ENCODE measurements at regions not wholly inside any gene's neighbourhood (a gene's known extent, or its start where the extent isn't known, plus 50 kb on each side); places are given as distances from the start of the nearest gene placed in this dataset.

GRCh38 chr6:104019075-104019753 lies 840.5 kb downstream of the HACE1 start (continued):
- TF ChIP-seq CHD7 (IDR thresholded peaks at IDR 0.05; ENCODE audit: insufficient replicate concordance, low read length): no peak
- TF ChIP-seq CTCF (IDR thresholded peaks at IDR 0.05; ENCODE audit: control extremely low read depth in 1 of 3, insufficient read depth in 1 of 3, low read depth in 1 of 3, low read length in 3 of 3): no peak
- no peak for TF ChIP-seq CBX5 (IDR thresholded peaks at IDR 0.05; ENCODE audit: low read depth, low read length)
- no peak for TF ChIP-seq POU5F1 (IDR thresholded peaks at IDR 0.05; ENCODE audit: low read depth, low read length)
- no peak for TF ChIP-seq SIX5 (IDR thresholded peaks at IDR 0.05; ENCODE audit: low read depth, low read length)
- TF ChIP-seq GTF2F1 (IDR thresholded peaks at IDR 0.05; ENCODE audit: borderline replicate concordance, low read depth, low read length): no peak
- TF ChIP-seq NANOG (IDR thresholded peaks at IDR 0.05; ENCODE audit: insufficient read depth, low read depth, low read length, poor library complexity, severe bottlenecking): no peak
- no peak for TF ChIP-seq CEBPB (IDR thresholded peaks at IDR 0.05; ENCODE audit: low read depth, low read length)
- TF ChIP-seq TBP (IDR thresholded peaks at IDR 0.05; ENCODE audit: low read depth, low read length): no peak

All from H1 (cell line).